Liver (tissue), 8 donors: ENCODE measurements at regions not wholly inside any gene's neighbourhood (a gene's known extent, or its start where the extent isn't known, plus 50 kb on each side); places are given as distances from the start of the nearest gene placed in this dataset.

Experiments
- DNase-seq: peaks from one replicate; pipeline ENCODE4 v3.0.0-alpha.2; 2017; ENCODE audit warnings: low spot score
- H3K27ac ChIP-seq, 2 donors: one replicate each; pipeline ENCODE4 v1.7.0; 2013; ENCODE audit warnings: inconsistent platforms in 2 of 2, low read length in 2 of 2, control low read depth in 1 of 2, low read depth in 1 of 2, mild to moderate bottlenecking in 1 of 2
- H3K27me3 ChIP-seq, 4 donors: one replicate each; pipeline versions ENCODE4 v1.6.1 to v1.7.0; 2013; ENCODE audit warnings: low read length in 3 of 4, inconsistent platforms in 1 of 4, mild to moderate bottlenecking in 1 of 4, moderate library complexity in 1 of 4; ENCODE audit not compliant: control insufficient read depth in 4 of 4, insufficient read depth in 4 of 4
- H3K36me3 ChIP-seq, 4 donors: one replicate each; pipeline versions ENCODE4 v1.6.1 to v1.7.0; 2013; ENCODE audit warnings: low read length in 3 of 4, mild to moderate bottlenecking in 3 of 4, low read depth in 1 of 4, moderate library complexity in 1 of 4; ENCODE audit not compliant: control insufficient read depth in 4 of 4, insufficient read depth in 3 of 4
- H3K4me1 ChIP-seq, 4 donors: one replicate each; pipeline versions ENCODE4 v1.6.1 to v1.7.0; 2013; ENCODE audit warnings: low read length in 3 of 4, mild to moderate bottlenecking in 3 of 4, moderate library complexity in 1 of 4; ENCODE audit not compliant: control insufficient read depth in 4 of 4, insufficient read depth in 4 of 4
- H3K4me3 ChIP-seq, 3 donors: one replicate each; pipeline versions ENCODE4 v1.6.1 to v1.7.0; 2013; ENCODE audit warnings: low read length in 3 of 3, control low read depth in 1 of 3, low read depth in 1 of 3, mild to moderate bottlenecking in 1 of 3
- H3K9ac ChIP-seq, 2 donors: one replicate each; pipeline ENCODE4 v1.7.0; 2013; ENCODE audit warnings: low read length in 2 of 2, mild to moderate bottlenecking in 2 of 2, moderate library complexity in 2 of 2, control low read depth in 1 of 2, low read depth in 1 of 2
- H3K9me3 ChIP-seq, 4 donors: one replicate each; pipeline versions ENCODE4 v1.6.1 to v1.7.0; 2013; ENCODE audit warnings: low read length in 3 of 4; ENCODE audit not compliant: control insufficient read depth in 4 of 4
- ATF3 ChIP-seq: IDR thresholded peaks from 2 replicates; pipeline ENCODE4 v1.6.1; 2016; ENCODE audit warnings: antibody characterized with exemption
- CTCF ChIP-seq: fragments of 150-350 bp; IDR thresholded peaks from 2 replicates; pipeline ENCODE4 v1.5.1; 2017; ENCODE audit warnings: improper control_type of control experiment, low read depth, low read length; ENCODE audit not compliant: missing input control
- EGR1 ChIP-seq, 2 donors: IDR thresholded peaks; 2 replicates each; pipeline ENCODE4 v1.6.1; 2016 to 2018; ENCODE audit warnings: antibody characterized with exemption in 2 of 2, low read depth in 2 of 2
- FOXA1 ChIP-seq: IDR thresholded peaks from 2 replicates; pipeline ENCODE4 v1.6.1; 2016; ENCODE audit warnings: antibody characterized with exemption
- FOXA2 ChIP-seq: IDR thresholded peaks from 2 replicates; pipeline ENCODE4 v1.6.1; 2016; ENCODE audit warnings: antibody characterized with exemption
- JUND ChIP-seq, 2 donors: IDR thresholded peaks; 2 replicates each; pipeline ENCODE4 v1.6.1; 2016; ENCODE audit warnings: antibody characterized with exemption in 2 of 2
- NR2F2 ChIP-seq: IDR thresholded peaks from 2 replicates; pipeline ENCODE4 v1.6.1; 2016; ENCODE audit warnings: antibody characterized with exemption
- RAD21 ChIP-seq, 2 donors: IDR thresholded peaks; 2 replicates each; pipeline ENCODE4 v1.6.1; 2016; ENCODE audit warnings: antibody characterized with exemption in 2 of 2, mild to moderate bottlenecking in 2 of 2
- REST ChIP-seq: IDR thresholded peaks from 2 replicates; pipeline ENCODE4 v1.6.1; 2016; ENCODE audit warnings: antibody characterized with exemption, mild to moderate bottlenecking
- SP1 ChIP-seq: IDR thresholded peaks from 2 replicates; pipeline ENCODE4 v1.6.1; 2018; ENCODE audit warnings: antibody characterized with exemption, mild to moderate bottlenecking
- TAF1 ChIP-seq: conservative IDR thresholded peaks from 2 replicates; pipeline ENCODE4 v1.6.1; 2016; ENCODE audit warnings: antibody characterized with exemption, mild to moderate bottlenecking
- YY1 ChIP-seq: IDR thresholded peaks from 2 replicates; pipeline ENCODE4 v1.6.1; 2016; ENCODE audit warnings: antibody characterized with exemption, mild to moderate bottlenecking
- ZBTB33 ChIP-seq: IDR thresholded peaks from 2 replicates; pipeline ENCODE4 v1.6.1; 2016; ENCODE audit warnings: antibody characterized with exemption
- WGBS: extraction: QIAGEN DNeasy Blood & Tissue Kit; methylation state at CpG from one replicate; pipeline ENCODE4 v1.1.7; 2013; 5-methylcytosine and 5-hydroxymethylcytosine counted together
- donor health status: healthy.
- donor health status: healthy.
- donor health status: healthy.
- donor health status: healthy.
- donor health status: healthy.

- DNase-seq = no peak
- no peak overlapping the region for H3K9ac ChIP-seq
- no peak overlapping the region for H3K27ac ChIP-seq
- H3K27me3 ChIP-seq = peaks cover 0 to 3% (median 0%) of the 10 kb centered on the region in 4 donors
- H3K36me3 ChIP-seq = no peaks in the 10 kb centered on the region
- H3K4me3 ChIP-seq = no peak overlapping the region
- peaks cover 0 to 2% (median 0%) of the 10 kb centered on the region in 4 donors for H3K9me3 ChIP-seq
- 52% methylated on average over 5 of the region's 5 CpGs for WGBS
- no peak for TF ChIP-seq NR2F2
- TF ChIP-seq RAD21 (IDR thresholded peaks at IDR 0.05) = no peak
- TF ChIP-seq EGR1 (IDR thresholded peaks at IDR 0.05; ENCODE audit: low read depth in 2 of 2) = no peak
- no peak for TF ChIP-seq JUND (IDR thresholded peaks at IDR 0.05)
- TF ChIP-seq FOXA1 = no peak
- TF ChIP-seq ATF3 = no peak
- TF ChIP-seq CTCF = no peak
- TF ChIP-seq TAF1 = no peak
- TF ChIP-seq ZBTB33 = no peak
- no peak for TF ChIP-seq REST
- TF ChIP-seq YY1 = no peak
- no peak for TF ChIP-seq SP1
- no peaks in the 10 kb centered on the region for H3K4me1 ChIP-seq
These were observed 512.4 kb upstream of the CDH11 start for GRCh38 chr16:65634291-65634690.

- Histone ChIP-seq H3K9ac (no peak overlapping the region), H3K27me3 (no peaks in the 10 kb centered on the region), H3K4me1 (no peaks in the 10 kb centered on the region), H3K9me3 (no peaks in the 10 kb centered on the region), H3K4me3 (no peak overlapping the region), H3K27ac (no peak overlapping the region), H3K36me3 (no peaks in the 10 kb centered on the region)
- WGBS = 69% methylated on average over 2 of the region's 2 CpGs
- no peak for DNase-seq
- no peak for TF ChIP-seq FOXA1
- TF ChIP-seq SP1 = no peak
- TF ChIP-seq FOXA2 = no peak
- no peak for TF ChIP-seq JUND (IDR thresholded peaks at IDR 0.05)
- no peak for TF ChIP-seq ZBTB33
These were observed 502.8 kb upstream of the CDH11 start for GRCh38 chr16:65624666-65625065.
